HG03558 (cell line): ENCODE measurements at regions not wholly inside any gene's neighbourhood (a gene's known extent, or its start where the extent isn't known, plus 50 kb on each side); places are given as distances from the start of the nearest gene placed in this dataset.

Experiments
- ATAC-seq: cut with Tn5 transposase; IDR thresholded peaks from one replicate; pipeline ENCODE4 v1.9.1; 2021; ENCODE audit warnings: moderate number of reproducible peaks; ENCODE audit not compliant: unreplicated experiment; ENCODE audit errors: extremely low read depth

DNA sequence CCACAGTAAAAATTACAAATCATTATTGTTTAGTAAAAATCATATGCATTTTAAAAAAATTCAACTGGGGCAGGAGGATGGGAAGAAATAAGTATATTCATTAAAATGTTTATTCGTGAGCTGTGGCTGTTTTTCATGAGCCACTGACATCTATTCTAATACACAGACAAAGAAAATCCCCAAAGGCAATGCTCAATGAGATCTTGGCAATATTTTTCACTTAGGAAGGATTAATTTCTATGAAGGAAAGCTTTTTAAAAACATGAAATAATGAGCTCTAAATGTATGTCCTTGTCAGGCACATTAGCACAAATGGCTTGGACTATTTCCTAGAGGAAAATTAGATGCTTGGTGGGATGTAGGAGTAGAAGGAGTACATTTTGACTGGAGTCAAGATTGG lies 262.0 kb upstream of the MMADHC start:
- ATAC-seq, result no peak

GRCh38 chr2:149849136-149849535 lies 261.6 kb upstream of the MMADHC start:
- no peak for ATAC-seq

DNA sequence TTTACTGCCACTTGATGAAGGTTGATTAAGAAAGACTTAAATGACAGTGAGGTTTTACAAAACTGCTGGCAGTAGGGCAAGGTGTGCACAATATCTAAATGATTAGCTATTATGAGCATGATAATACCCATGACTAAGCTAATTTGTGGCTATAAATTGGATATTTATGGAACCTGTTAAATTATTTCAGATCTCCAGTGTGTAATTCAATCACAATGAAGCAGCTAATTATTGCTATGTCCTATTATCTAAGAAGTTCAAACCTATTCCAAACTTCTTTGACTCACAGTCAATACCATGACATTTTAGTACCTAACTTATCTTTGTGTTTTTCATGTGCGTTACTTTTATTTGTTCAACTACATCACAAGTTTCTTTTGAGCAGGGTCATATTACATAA lies 253.8 kb upstream of the MMADHC start:
- no peak for ATAC-seq

DNA sequence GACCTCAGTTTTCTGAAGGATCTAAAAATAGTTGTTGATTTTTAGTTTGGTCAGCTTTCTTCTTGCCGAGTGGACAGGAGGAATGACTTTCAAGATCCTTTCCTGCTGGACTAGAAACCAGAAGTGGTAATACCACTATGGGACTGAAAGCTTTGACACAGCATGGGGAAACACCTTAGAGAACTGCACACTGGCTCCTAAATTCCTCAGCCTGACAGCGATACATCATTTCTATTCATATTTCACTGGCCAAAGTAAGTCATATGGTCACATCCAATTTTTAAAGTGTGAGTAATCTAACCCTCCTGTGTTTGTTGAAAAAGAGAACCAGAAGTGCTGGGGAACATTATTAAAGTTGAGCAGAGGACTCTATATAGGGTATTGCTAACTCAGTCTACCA lies 244.7 kb upstream of the MMADHC start:
- no peak for ATAC-seq

DNA sequence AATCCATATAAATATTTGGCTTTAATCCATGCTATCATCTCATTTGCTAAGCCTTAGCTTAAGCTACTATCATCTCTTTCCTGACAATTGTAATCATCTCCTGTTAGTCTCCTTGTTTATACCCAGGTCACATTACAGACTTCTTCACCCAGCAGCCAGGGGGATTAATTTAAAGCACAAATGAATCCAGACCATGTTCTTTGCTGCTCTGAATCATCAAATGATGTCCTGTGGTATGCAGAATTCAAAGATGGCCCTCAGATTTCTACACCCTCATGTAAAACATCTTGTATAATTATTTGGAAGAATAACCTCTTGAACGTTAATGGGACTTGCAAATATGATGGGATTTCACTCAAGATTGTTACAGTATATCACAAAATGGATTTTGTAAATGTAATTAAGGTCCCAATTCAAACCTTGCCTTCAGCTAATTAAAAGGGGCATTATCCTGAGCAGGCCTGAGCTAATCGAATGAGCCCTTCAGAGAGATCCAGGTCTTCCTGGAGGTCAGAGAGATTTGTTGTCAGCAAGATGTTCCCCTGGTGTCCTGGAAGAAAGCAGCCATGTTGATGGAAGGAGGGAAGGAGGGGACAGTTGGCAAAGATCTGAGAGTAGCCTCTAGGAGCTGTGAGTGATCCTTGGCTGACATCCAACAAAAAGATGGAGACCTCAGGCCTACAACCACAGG lies 241.1 kb upstream of the MMADHC start:
- ATAC-seq, result no peak

GRCh38 chr2:149827585-149828126 lies 240.1 kb upstream of the MMADHC start:
- no peak for ATAC-seq

DNA sequence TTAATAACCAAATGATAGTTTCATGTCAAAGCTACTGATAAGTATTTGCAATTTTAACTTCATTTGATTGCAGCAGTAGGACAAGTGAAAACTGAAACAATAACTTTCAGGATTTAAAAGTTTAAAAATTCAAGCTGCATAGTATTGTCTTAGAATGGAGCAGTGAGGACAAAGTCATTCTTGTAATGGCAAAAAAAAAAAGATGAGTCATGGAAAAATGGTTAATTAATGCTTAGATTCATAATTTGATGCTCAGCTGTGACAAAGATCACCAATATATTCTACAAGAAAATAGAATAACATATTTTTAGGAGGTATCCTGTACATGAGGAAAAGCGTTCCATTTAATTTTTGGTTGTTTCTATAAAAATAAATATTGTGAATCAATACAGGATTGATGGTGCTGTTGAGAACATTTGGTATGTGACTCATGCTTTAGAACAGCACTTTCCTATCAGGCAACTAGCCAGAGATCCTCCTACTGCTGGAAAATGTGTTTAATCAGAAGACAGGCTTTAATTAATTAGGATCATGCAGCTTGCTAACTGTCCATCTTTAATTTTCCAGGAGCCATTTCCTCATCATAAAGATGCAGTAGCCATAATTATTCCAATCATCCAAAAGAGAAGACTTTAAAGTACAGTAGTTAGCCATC lies 239.0 kb upstream of the MMADHC start:
- ATAC-seq, result no peak

- no peak for ATAC-seq
Measured at GRCh38 chr2:149825473-149825872, 237.9 kb upstream of the MMADHC start.

DNA sequence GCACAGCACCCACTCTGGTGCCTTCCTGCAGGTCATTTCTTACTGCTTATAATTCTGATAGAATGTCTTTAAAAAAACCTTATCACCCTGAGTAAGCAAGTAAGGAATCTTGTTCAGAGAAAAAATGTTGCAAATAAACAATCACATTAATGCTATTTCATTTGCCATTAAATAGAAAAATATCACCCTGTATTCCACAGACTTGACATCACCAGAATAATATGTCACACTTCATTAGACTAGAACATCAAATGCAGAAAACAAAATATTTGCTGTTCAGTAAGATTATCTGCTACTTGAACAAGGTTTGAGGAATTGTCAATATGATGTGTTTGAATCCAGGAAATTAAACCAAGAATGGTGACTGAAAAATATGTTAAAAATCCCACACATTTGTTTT lies 236.6 kb upstream of the MMADHC start:
- no peak for ATAC-seq

- no peak for ATAC-seq
Measured at GRCh38 chr2:149819356-149819957, 231.9 kb upstream of the MMADHC start.

DNA sequence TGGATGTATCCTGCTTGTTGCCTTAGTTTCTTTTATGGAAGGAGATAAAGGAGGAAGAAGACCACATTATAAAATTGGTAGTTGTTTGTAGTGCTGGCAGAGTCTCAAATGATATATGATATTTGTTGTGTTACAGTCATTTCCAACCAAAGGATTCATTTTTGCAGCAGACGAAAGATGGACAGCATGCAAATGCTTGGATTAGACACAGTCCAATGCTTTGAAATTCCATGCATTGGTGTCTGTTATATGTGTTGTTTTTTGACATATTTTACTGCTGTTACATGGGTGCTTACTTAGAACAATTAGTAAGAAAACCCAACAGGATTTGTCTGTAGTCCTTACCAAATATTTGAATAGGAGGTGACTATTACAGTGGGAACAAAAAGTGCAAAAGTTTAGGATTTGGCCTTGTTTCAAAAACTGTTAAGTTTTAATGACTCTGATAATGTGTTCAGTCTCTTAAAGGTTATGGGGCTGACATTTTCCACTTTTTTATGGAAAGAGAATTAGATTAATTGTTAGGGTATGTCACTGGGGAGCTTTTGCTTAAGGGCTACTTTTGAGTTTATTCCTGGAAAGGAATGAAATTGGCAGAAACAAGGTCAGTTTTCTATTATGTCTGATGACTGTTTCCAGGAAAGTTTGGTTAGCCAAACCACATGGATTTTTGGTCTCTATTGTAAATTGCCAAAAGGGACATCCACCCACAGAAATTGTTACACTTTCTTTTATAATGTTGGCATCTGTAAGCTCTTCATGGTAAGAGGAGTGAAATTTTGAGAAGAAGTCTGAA lies 229.4 kb upstream of the MMADHC start:
- ATAC-seq, result no peak

- ATAC-seq, result no peak
Measured at GRCh38 chr2:149815941-149816340, 228.4 kb upstream of the MMADHC start.

DNA sequence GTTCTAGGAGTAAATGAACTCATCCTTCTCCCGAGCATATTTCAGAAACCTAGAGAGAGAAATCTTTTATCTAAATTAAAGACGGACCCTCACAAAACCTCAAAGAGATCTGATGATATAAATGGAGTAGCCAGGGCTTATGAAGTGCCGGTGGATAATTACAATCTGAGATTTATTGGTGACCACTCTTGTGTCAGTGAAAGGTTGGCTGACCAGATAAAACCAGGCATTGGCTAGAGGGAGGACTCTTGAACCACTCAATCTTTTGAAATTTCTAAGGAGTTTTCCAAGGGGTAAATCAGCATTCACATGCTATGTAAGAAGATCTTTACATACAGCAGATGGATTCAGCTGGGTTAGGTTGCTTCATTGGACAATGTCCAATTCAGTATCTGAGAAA lies 227.3 kb upstream of the MMADHC start:
- ATAC-seq, result no peak

DNA sequence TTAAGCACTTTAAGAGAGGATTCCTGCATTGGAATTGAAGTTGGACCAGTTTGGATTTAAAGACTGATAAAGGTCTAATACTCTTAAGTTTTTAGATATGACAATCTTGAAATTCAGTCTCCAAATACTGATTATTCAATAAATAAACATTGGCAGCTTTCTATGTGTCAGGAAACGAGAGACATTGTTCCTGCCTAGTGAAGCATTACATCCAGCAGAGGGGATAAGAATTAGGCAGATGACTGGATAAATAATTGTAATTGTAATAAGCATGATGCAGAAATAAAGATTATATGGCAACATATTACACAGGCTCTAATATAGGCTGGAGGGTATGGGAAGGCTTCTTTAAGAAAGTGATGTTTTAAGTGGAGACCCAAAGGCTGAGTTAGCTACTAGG lies 226.5 kb upstream of the MMADHC start:
- ATAC-seq, result no peak

DNA sequence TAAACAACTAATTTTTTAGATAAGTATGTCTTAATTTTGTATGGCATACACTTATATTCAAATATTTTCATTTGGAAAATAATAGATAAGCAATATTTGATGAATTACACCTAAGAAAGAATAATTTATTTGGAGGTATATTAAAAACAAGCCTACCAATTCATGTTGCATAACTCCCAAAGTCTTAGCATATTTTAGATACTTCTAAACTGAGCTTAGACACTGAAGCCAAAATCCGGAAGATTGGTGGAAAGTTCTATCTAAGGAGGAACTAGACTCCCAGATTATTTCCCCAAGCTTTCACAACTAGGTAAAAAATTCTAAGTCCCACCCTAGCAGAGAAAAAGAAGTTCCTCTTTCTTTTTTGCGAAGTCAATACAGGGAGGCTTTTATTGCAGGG lies 221.0 kb upstream of the MMADHC start:
- no peak for ATAC-seq

- no peak for ATAC-seq
Measured at GRCh38 chr2:149806651-149807050, 219.1 kb upstream of the MMADHC start.

DNA sequence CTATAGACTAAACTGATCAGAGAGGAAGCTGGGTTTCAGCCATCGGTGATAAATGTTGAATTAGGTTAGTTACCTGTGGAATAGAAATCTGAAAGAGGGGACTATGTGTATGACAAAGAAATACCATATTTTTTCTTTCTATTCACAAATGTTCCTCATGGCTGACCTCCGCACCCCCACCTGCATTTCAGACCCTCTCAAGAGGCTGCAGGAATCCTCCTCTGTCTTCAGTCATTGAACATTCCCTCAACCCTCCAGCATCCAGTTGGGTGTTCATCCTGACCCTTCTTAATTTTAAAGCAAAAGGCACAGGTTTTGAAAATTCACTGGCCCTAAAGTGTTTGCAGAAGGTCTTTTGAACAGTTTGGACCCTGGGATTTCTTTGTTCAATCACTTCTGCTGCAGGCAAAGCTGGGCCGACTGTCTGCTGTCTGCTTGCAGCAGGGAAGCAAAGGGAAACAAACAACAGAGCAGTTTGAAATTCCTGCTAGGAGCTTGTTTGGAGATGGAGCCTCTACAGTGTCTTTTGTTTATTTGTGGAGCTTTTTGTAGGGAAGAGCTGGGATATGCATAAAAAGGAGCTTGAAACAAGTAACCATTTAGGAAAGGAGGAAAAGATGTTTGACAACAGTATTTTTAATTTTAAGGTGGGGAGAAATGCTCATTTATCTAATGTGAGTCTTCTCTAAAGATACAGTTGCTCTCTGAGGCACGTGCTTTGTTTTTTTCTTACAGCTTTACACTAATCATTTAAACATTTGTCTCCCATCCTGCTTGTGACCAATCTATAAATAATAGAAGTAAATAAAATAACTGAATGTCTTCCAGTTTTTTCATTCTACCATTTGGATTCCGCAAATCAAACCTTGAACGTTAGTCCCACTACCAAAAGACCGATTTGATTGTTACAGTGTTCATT lies 213.3 kb upstream of the MMADHC start:
- no peak for ATAC-seq

GRCh38 chr2:149799013-149799705 lies 211.6 kb upstream of the MMADHC start:
- no peak for ATAC-seq

GRCh38 chr2:149797030-149797429 lies 209.5 kb upstream of the MMADHC start:
- no peak for ATAC-seq
